ENCODE measurements at regions not wholly inside any gene's neighbourhood (a gene's known extent, or its start where the extent isn't known, plus 50 kb on each side); places are given as distances from the start of the nearest gene placed in this dataset.

DNA sequence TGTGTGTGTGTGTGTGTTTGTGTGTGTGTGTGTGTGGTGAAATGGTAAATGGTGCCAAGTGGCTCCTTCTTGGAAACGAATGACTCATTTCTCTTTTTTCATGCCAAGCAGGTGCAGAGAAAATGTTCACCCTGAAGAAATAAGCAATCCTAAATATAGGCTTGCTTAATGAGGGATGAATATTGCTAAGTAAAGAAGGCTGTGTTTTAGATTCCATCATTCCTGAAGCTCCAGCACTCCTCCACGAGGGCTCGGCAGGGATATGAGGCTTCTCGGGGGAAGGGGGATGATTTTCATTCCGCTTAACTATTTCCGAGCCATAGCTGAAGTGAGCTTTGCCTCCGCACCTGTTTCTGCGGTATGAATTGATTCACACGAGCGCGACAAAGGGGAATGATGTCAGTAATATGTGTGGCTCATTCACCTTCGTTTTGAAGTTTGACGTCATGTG is 72.9 kb downstream of the TSN start:
- TF ChIP-seq ZSCAN5A (tag by site-specific recombination; IDR thresholded peaks at IDR 0.05) (no peak), ZEB2 (tag by site-specific recombination; IDR thresholded peaks at IDR 0.05) (no peak), ZFP37 (tag by site-specific recombination; IDR thresholded peaks at IDR 0.05) (no peak), ZNF362 (tag by site-specific recombination; IDR thresholded peaks at IDR 0.05) (no peak), ZFP41 (tag by site-specific recombination; IDR thresholded peaks at IDR 0.05; ENCODE audit: borderline replicate concordance) (no peak), REST (tag by site-specific recombination; IDR thresholded peaks at IDR 0.05) (no peak), ZNF391 (tag by site-specific recombination; IDR thresholded peaks at IDR 0.05; ENCODE audit: borderline replicate concordance, low read depth) (no peak)
- TF ChIP-seq, protein P1, sequence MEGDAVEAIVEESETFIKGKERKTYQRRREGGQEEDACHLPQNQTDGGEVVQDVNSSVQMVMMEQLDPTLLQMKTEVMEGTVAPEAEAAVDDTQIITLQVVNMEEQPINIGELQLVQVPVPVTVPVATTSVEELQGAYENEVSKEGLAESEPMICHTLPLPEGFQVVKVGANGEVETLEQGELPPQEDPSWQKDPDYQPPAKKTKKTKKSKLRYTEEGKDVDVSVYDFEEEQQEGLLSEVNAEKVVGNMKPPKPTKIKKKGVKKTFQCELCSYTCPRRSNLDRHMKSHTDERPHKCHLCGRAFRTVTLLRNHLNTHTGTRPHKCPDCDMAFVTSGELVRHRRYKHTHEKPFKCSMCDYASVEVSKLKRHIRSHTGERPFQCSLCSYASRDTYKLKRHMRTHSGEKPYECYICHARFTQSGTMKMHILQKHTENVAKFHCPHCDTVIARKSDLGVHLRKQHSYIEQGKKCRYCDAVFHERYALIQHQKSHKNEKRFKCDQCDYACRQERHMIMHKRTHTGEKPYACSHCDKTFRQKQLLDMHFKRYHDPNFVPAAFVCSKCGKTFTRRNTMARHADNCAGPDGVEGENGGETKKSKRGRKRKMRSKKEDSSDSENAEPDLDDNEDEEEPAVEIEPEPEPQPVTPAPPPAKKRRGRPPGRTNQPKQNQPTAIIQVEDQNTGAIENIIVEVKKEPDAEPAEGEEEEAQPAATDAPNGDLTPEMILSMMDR (tag by site-specific recombination; IDR thresholded peaks at IDR 0.05) = no peak
- TF ChIP-seq, protein P2, sequence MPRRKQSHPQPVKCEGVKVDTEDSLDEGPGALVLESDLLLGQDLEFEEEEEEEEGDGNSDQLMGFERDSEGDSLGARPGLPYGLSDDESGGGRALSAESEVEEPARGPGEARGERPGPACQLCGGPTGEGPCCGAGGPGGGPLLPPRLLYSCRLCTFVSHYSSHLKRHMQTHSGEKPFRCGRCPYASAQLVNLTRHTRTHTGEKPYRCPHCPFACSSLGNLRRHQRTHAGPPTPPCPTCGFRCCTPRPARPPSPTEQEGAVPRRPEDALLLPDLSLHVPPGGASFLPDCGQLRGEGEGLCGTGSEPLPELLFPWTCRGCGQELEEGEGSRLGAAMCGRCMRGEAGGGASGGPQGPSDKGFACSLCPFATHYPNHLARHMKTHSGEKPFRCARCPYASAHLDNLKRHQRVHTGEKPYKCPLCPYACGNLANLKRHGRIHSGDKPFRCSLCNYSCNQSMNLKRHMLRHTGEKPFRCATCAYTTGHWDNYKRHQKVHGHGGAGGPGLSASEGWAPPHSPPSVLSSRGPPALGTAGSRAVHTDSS (tag by site-specific recombination; IDR thresholded peaks at IDR 0.05) = no peak
- TF ChIP-seq, protein P3, sequence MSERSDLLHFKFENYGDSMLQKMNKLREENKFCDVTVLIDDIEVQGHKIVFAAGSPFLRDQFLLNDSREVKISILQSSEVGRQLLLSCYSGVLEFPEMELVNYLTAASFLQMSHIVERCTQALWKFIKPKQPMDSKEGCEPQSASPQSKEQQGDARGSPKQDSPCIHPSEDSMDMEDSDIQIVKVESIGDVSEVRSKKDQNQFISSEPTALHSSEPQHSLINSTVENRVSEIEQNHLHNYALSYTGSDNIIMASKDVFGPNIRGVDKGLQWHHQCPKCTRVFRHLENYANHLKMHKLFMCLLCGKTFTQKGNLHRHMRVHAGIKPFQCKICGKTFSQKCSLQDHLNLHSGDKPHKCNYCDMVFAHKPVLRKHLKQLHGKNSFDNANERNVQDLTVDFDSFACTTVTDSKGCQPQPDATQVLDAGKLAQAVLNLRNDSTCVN (tag by site-specific recombination; optimal IDR thresholded peaks at IDR 0.05) = no peak
